ENCODE measurements at regions not wholly inside any gene's neighbourhood (a gene's known extent, or its start where the extent isn't known, plus 50 kb on each side); places are given as distances from the start of the nearest gene placed in this dataset.

DNA sequence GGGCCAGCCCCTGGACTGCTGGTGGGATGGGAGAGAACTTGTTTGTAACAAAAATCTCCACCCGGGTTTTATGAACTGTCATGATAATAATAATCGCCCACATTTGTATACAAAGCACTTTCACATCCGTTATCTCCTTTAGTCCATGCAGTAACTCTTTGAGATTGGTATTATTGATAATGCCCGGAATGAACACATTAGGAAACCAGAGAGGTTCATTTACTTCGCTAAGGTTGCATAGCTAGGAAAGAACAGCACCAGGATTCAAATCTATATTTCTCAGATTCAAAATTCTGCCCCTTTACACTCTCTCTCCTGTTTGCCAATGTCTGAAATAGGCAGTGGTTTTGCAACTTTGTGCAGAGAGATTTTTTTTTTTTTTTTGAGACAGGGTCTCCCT is 131.4 kb downstream of the FOXD2 start:
- DNase-seq: no peak
- intact Hi-C loops (cut with DNase I): no loop called here

DNA sequence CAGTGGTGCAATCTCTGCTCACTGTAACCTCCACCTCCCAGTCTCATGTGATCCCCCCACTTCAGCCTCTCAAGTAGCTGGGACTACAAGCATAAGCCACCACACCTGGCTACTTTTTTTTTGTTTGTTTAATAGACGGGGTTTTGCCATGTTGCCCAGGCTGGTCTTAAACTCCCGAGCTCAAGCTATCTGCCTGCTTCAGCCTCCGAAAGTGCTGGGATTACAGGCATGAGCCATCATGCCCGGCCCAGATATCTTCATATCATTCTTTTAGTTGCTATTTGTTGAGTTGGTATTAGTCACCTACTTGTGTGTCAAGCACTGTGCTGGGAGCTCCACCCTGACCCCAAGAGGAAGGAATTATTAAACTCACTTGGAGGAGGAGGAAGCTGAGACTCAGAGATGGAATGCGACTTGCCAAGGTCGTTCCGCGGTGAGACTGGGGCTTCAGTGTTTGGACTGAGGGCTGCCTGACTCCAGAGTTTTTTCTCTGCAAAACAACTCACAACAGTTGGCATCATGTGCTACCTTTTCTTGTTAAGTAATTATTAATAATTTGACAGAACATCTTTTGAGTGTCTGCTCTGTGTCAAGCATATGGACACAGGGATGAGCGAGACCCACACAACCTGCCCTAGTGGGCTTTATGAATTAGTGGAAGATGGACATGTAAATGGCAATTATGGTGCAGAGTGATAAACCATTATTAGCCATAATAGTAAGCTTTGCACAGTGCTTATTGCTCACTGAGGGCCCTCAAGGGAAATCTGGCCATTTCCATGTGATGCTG is 132.0 kb downstream of the FOXD2 start:
- intact Hi-C loops (cut with DNase I): no loop called here
- DNase-seq: peak in 6 of 42 donors; percentile 4 to 53 (median 26)

DNA sequence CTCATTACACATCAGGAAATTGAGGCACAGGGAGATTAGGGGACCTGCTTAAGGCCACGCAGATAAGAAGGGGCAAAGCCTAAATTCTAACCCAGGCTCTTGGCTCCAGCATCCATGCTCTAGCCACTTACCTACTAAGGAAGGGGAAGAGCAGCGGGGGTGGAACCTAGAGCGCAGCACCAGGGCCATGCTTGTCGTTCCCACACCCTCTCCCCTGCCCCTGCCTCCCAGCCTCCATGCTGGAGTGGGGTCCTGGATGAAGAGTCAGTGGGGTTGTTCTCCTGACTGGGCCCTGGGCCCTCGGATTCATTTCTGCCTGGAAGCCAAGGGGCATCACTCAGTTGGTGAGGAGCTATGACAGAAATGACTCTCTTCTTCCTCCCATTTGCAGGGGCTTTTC is 133.3 kb downstream of the FOXD2 start:
- DNase-seq: no peak
- intact Hi-C loops (cut with DNase I): no loop called here

DNA sequence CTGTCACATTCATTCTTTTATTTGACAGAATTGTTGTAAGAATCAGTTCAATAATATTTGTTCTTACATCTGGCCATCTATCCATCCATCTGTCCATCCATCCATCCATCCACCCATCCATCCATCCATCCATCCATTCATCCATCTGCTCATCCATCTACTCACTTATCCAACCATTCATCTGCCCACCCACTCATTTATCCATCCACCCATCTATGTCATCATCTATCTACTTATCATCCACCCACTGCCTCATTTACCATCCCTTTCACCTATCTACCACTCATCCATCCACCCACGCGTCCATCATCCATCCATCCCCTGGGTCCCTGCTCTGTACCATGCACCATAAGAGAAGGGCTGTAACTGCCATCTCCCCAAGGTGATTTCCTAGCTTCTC is 134.1 kb downstream of the FOXD2 start:
- intact Hi-C loops (cut with DNase I): no loop called here
- no peak for DNase-seq

DNA sequence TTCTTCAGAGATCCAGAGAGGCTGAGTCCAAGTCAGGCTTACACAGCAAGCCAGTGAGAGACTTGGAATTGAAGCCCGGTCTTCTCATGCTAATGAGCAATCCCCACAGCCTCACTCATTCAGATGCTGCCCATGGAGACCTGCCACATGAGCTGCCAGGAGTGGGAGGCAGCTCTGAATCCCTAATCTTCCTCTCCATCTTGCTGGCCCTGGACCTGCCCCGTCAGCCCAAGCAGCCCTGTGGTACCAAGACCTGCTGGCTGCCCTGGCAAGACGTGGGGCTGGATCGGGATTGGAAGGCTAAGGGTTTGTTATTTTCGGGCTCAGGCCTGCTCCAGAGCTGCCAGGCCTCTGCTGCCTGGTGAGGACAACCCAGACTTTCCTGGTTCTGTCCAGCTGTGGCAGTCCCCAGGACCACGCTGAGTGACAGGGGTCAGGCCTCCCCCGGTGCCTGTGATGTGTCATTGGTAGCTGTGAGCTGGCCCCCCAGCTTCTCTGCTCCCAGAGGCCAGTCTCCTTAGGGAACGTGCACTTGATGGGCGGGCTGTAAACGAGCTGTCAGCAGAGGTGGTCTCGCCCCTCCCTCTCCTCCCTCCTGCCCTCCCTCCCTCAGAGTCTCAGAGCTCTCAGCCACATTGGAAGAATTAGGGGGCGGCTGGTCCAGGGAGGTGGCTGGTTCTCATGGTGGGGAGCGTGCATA is 135.0 kb downstream of the FOXD2 start:
- peak in 40 of 42 donors; percentile 11 to 86 (median 56) for DNase-seq
- intact Hi-C loops (cut with DNase I): no loop called here

DNA sequence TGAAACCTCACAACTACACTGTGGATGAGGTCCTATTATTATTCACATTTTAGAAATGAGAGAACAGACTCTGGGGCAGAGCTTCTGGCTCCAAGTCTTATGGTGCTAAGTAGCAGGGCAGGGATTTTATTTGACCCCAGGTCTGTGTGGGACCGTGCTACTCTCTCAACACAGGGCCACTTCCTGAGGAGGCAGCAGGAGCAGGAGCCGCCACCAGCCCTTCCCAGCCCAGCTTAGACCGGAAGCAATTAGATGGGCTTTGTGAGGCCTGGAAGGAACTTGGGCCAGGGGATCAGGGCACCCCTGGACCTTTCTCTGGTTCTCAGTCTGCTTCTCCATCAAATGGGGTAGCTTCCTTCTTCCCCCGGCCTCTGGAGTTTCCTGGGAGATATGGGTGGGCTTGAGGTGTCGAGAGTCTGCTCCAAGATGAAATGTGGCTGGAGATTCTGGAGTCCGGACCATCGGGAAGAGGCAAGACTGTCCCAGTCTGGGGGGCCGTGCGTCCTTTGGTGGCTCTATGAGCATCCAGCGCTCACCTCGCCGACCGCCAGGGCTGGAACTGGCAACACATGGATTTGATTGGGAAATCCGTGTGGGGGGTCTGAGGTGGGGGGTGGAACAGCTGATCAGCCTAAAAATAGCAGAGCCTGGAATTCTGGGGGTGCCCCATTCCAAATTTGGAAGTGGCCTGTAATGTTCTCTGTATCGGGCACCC is 136.8 kb downstream of the FOXD2 start:
- intact Hi-C loops (cut with DNase I): no loop called here
- no peak for DNase-seq

DNA sequence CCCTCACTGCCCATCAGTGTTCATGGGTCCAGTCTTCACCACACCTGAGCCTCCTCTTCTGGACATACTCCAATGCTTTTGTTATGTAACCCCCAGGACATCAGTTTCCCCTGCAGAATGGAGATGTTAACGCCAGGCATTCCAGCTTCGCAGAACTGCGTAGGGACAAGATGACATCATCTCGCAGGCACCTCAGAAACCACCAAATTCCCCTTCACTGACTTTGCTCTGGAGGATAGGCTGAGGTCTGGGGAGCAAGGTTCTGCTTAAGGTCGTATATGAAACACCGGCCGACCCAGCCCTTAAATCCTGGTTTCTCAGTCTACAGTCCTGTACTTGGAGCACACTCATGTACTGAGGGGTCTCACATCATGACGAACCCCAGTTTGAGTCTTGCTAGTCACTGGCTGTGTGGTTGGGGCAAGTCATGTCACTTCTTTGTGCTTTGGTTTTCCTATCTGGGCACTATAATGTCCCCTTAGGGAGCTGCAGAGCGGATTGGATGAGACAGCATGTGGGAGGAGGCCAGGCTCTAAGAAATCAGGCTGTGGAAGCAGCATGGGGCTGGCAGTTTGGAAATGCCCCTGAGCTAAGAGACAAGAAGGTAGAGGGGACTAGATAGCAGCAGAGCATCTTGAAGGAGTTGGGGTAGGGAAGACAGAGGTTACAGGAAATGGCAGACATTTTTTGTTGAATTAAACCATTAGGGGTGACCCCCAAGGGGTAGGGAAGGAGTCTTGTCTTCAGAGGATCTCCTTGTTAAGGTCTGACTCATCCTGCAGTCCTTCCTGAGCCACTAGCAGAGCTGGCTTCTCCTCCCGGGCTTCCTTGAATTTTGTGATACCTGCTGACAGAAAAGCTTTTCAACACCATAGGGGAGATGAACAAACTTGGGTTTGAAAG is 138.3 kb downstream of the FOXD2 start:
- no peak for DNase-seq

DNA sequence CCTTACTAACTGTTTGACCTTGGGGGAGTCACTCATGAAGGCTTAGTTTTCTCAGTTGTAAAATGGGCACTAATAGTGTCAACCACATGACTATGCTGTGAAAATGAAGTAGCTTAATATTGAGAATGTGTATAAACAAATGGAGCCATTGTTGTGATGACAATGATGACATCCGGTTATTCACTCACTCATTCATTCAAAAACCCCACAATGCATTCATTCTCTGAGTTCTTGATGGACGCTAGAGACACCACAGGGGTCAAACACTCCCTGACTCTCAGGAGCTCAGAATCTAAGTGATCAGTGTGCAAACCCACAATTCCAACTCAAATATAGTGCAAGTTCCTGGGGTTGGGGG is 138.9 kb downstream of the FOXD2 start:
- intact Hi-C loops (cut with DNase I): no loop called here

More for the DNA sequence above, 138.3 kb downstream of the FOXD2 start:
- intact Hi-C loops (cut with DNase I): no loop called here

DNA sequence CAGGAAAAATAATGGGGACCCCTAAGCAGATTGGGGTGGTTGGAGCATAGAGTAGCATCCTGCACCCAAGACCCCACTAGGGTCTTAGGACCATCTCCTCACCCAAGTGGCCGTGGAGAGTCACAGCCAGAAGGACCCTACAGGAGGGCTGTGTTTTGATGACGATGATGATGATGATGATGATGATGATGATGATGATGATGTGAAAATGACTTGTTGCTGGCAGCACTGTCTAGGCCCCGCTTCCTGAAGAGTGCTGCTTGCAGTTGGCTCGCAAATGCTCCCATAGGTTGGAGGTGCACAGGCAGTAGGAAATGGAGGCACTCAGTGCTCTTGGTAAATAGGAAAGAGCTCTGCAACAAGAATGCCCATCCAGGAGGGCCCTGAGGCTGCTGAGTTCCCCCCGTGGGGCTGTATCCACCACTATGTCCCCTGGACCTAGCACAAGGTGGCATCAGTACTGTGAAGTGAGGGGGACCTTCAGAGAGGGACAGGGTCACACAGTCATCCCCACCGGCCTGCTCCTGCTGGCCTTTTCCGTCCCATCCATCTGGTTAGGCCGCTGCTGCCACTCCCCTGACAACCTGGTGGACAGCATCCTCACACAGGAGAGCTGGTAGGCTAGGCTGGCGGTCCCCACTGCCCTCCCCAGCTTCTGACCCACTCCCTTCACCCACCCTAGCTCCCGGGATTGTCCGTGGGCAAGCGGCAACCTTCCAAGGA is 139.6 kb downstream of the FOXD2 start:
- peak in 4 of 42 donors; percentile 12 to 26 (median 15) for DNase-seq
- intact Hi-C loops (cut with DNase I): no loop called here

More for the DNA sequence above, 138.9 kb downstream of the FOXD2 start:
- no peak for DNase-seq

DNA sequence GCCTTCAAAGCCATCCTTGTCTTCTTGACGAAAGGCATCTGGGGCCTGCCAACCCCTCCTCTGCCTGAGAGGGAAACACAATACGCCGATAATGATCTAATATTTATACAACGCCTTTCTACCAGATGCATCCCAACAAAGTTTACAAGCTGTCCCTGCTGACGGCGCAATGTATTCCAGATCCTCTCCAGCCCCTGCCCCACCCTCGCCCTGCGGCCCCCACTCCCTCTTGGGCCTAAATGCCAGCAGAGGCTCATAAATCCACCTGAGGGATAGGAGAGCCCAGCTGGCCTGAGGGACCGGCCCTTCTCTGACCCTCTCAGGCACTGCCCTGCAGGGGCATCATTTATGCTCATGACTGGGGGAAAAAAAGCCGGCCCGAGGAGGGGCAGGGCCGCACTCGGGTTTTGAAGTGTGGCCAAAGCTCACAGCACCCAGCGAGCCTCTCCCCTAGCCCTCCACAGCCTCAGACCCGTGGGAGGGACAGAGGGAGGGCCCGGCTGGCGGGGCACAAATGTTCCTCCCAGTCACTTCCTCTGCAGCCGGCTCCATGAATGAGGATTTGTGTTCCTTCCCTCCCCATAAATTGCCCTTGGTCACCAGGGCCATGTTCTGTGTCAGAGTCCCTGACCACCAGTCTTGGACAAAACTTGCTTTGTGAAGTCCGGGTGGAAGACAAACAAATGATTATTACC is 140.3 kb downstream of the FOXD2 start:
- peak in 39 of 42 donors; percentile 21 to 80 (median 54) for DNase-seq

DNA sequence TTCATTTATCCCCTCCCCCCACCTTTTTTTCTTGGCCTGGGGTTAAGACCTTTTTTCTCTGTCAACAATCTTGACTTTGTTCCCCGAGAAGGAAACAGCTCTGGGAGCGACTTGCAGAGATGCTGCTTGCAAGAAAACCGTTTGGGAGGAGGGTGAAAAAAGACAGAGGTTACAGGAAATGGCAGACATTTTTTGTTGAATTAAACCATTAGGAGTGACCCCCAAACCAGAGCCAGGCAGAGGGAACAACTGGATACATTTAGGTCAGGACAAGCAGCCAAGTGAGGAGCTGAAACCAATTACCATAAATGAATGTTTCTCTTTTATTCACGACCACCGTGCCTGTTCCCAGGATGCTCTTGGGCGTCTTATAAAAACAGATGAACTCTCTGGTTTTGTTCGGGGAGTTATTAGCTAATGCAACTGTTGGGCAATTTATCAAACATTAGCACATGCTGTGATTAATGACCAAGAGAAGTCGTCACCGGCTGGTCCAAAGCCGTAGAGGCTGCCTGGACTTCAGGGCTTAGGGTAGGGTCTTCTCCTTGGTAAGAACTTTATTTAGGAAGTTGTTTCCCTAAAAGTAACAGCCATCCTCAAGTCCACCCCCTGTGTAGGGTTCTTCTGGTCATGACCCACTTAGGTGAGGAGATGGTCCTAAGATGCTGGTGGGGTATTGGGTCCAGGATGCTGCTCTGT is 141.0 kb downstream of the FOXD2 start:
- DNase-seq: peak in 2 of 42 donors; percentile 26 to 48
- intact Hi-C loops (cut with DNase I): no loop called here

More for the DNA sequence above, 140.3 kb downstream of the FOXD2 start:
- intact Hi-C loops (cut with DNase I): no loop called here

DNA sequence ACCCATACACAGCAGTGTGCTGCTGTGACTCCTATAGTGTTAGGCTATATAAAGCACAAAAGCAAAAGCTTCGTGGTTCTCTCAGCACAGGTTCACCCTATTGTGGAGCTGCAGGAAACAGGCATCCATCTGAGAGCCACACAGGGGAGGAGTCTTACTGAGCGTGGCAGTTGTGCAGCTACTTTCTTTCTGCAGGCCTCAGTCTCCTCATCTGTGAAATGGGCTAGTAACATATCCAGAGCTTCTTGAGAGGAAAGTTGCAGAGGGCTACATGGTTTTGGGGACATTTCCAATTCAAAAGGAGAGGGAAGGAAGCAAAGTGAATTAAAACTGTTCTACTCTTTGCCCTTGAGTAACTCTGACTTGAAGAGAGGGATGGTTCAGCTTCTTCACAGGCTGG is 142.0 kb downstream of the FOXD2 start:
- peak in 3 of 42 donors; percentile 3 to 22 (median 18) for DNase-seq
- intact Hi-C loops (cut with DNase I): no loop called here

DNA sequence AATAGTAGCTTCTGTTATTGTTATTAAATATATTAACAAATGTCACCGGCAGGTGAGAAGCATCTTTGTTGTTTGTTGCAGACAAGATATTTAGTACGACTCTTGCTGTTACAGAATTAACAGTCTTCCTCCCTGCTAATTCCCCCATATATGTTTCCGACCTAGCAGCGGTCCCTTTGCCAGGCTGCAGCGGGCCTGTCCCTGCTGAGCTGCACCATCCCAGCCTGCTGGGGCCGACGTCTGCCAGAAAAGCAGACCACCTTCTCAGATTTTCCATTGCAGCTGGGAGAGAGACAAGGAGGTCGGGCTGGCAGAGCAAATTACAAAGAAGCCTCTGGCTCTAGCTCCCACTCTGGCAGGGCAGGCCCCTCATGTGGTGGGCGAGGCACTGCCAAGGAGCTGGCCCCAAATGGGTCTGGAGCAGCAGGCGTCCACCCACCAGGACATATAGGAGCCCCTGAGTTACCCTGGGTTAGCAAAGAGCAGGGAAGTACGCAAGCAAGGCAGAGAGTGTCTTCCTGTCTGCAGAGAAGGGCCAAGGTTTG is 142.7 kb downstream of the FOXD2 start:
- peak in 3 of 42 donors; percentile 24 to 39 (median 34) for DNase-seq
- intact Hi-C loops (cut with DNase I): no loop called here

DNA sequence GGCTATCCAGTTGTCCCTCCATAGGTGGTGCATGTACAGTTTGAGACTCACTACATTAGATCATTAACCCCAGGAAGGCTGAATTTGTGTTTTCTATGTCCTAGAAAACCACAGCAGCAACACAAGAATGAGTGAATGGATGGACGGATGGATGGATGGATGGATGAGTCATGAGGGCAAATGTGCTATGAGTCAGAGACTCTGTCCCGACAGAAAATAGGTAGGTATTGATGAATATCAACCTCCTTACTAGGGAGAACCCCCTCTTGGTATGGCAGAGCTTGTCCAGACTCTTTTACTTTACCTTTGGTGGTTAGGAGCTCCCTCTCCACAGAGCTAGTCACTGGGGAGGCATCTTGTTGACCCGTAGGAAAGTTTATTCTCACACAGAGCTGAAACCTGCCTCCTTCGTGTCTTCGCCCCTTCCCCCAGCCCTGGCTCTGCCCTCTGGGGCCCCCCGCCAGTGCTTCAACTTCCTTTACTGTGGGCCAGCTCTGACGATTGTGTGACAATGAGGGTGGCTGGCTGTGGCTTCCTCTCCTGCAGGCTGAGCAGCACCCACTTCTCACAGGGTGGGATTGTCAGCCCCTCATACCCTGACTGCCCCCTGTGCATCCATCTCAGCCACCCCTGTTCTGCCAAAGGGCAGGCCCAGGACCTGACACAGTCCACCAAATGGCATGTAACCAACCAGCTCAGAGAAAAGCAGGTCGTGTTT is 145.2 kb downstream of the FOXD2 start:
- intact Hi-C loops (cut with DNase I): no loop called here
- DNase-seq: peak in 5 of 42 donors; percentile 15 to 38 (median 35)

DNA sequence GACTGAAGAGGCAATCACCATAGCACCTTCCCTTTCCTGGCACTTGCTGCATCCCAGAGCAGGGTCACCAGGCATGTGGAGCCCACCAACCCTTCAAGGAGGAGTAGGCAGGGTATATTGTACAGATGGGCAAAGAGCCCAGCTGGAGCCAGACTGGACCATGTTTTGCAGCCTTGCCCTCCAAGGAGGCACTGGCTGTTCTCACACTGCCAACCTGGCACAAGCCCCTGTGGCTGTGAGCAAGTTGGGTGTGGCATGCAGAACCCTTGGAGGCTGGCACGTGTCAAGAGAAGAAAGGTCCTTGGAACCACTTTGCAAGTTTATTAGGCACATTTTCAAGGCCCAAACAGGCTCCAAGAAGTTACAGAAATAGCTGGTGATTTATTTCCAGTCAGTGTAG is 146.4 kb downstream of the FOXD2 start:
- intact Hi-C loops (cut with DNase I): no loop called here
- DNase-seq: peak in 16 of 42 donors; percentile 34 to 67 (median 46)
